HepG2 (cell line): ENCODE measurements at regions not wholly inside any gene's neighbourhood (a gene's known extent, or its start where the extent isn't known, plus 50 kb on each side); places are given as distances from the start of the nearest gene placed in this dataset.

ENCODE experiments used
- ATAC-seq: fragments of 200-7000 bp; cut with Tn5 transposase; 3 replicates; pipeline ENCODE4 v1.9.1; 2020; ENCODE audit warnings: mild to moderate bottlenecking, moderate library complexity
- BruUV-seq: library from RNA; stranded (reverse); fragments of 400-500 nt; replicated peaks from 2 replicates; lab custom pipeline; 2021; lab: Mats Ljungman, UMichigan
- CTCF ChIA-PET: fragments of 300-600 bp; formaldehyde crosslinking; extraction: SDS; loops from one replicate; lab custom pipeline; 2021; ENCODE audit warnings: low total read pairs, inconsistent platforms, low intra/inter-chr PET ratio; lab: Yijun Ruan, JAX
- POLR2A ChIA-PET: fragments of 350-600 bp; sonication (Branson Sonifier 250); formaldehyde crosslinking; loops from one replicate; lab custom pipeline; 2020; ENCODE audit warnings: antibody characterized with exemption, inconsistent platforms; lab: Yijun Ruan, JAX
- DNase-seq: peaks from one replicate; pipeline ENCODE4 v3.0.0-alpha.2; 2015; ENCODE audit warnings: low spot score
- FAIRE-seq: peaks from 3 replicates; lab custom pipeline; 2011; peaks lifted over from hg19 to GRCh38; lab: Jason Lieb, UNC
- H2AFZ ChIP-seq: one replicate; pipeline ENCODE4 v1.6.1; 2011; ENCODE audit warnings: low read length, inconsistent platforms
- H3K27ac ChIP-seq: fragments of 300-600 bp; 3 replicates; pipeline ENCODE4 v1.8.0; 2011; ENCODE audit warnings: mixed run types, mild to moderate bottlenecking, mixed read lengths, low read length, inconsistent platforms; ENCODE audit not compliant: insufficient read depth; ENCODE audit errors: extremely low read length
- H3K27me3 ChIP-seq, 2 experiments: fragments of 200-600 bp in 1 of 2; 2 replicates in 1 of 2; 3 replicates in 1 of 2; pipeline versions ENCODE4 v1.6.0 to v1.8.0; 2011; ENCODE audit warnings: low read length in 2 of 2, mild to moderate bottlenecking in 2 of 2, moderate library complexity in 2 of 2, inconsistent platforms in 1 of 2; ENCODE audit not compliant: insufficient read depth in 2 of 2, control insufficient read depth in 1 of 2
- H3K36me3 ChIP-seq, 2 experiments: fragments of 200-600 bp in 1 of 2; replicated peaks in 1 of 2; 2 replicates in 1 of 2; 3 replicates in 1 of 2; pipeline versions ENCODE4 v1.5.1 to v1.8.0; 2011; ENCODE audit warnings: low read length in 2 of 2, inconsistent platforms in 1 of 2; ENCODE audit not compliant: insufficient read depth in 2 of 2, control insufficient read depth in 1 of 2
- H3K4me1 ChIP-seq: 2 replicates; pipeline ENCODE4 v1.5.1; 2012; ENCODE audit warnings: low read length, inconsistent platforms; ENCODE audit not compliant: insufficient read depth
- H3K4me2 ChIP-seq: 2 replicates; pipeline ENCODE4 v1.6.0; 2011; ENCODE audit warnings: low read depth, low read length, inconsistent platforms
- H3K4me3 ChIP-seq, 3 experiments: fragments of 200-600 bp in 1 of 3; sonication (generic), shearing (Covaris generic) in 1 of 3; replicated peaks in 1 of 3; 2 replicates each; pipeline ENCODE4 v1.5.1; 2011 to 2016; ENCODE audit warnings: low read length in 3 of 3, inconsistent platforms in 2 of 3, low read depth in 2 of 3, mild to moderate bottlenecking in 2 of 3, control low read depth in 1 of 3, mixed read lengths in 1 of 3; ENCODE audit not compliant: insufficient read depth in 1 of 3
- H3K79me2 ChIP-seq: one replicate; pipeline ENCODE4 v1.6.1; 2011; ENCODE audit warnings: low read length, inconsistent platforms; ENCODE audit not compliant: insufficient read depth
- H3K9ac ChIP-seq: 2 replicates; pipeline ENCODE4 v1.6.0; 2011; ENCODE audit warnings: mild to moderate bottlenecking, low read depth, low read length, inconsistent platforms; ENCODE audit not compliant: insufficient read depth
- H3K9me3 ChIP-seq: 2 replicates; pipeline ENCODE4 v1.5.1; 2012; ENCODE audit warnings: mild to moderate bottlenecking, low read length
- H4K20me1 ChIP-seq: 2 replicates; pipeline ENCODE4 v1.6.0; 2011; ENCODE audit warnings: inconsistent platforms, mild to moderate bottlenecking, low read length, moderate library complexity; ENCODE audit not compliant: insufficient read depth
- DNMT1 ChIP-seq: sonication (generic); formaldehyde crosslinking; IDR thresholded peaks from 2 replicates; pipeline ENCODE4 v1.5.1; 2020; ENCODE audit warnings: mild to moderate bottlenecking, missing genetic modification reagents
- FOXA3 ChIP-seq: IDR thresholded peaks from 2 replicates; pipeline ENCODE4 v1.6.1; 2016; ENCODE audit warnings: missing genetic modification reagents, missing compliant biosample characterization
- GATAD2A ChIP-seq: IDR thresholded peaks from 2 replicates; pipeline ENCODE4 v1.6.1; 2016
- MED1 ChIP-seq: sonication (generic); formaldehyde crosslinking; IDR thresholded peaks from 2 replicates; pipeline ENCODE4 v1.4.0; 2020; ENCODE audit warnings: missing genetic modification reagents
- MTF2 ChIP-seq: sonication (generic); formaldehyde crosslinking; IDR thresholded peaks from 2 replicates; pipeline ENCODE4 v1.5.0; 2020; ENCODE audit warnings: missing genetic modification reagents, borderline replicate concordance
- PAX8 ChIP-seq: sonication (generic); formaldehyde crosslinking; IDR thresholded peaks from 2 replicates; pipeline ENCODE4 v1.8.0; 2022; ENCODE audit warnings: mild to moderate bottlenecking, missing genetic modification reagents, borderline replicate concordance
- POLR2A ChIP-seq, 2 experiments: IDR thresholded peaks; 2 replicates each; pipeline ENCODE4 v1.6.1; 2011; ENCODE audit warnings: low read depth in 2 of 2, low read length in 2 of 2, mild to moderate bottlenecking in 1 of 2, moderate library complexity in 1 of 2; ENCODE audit not compliant: insufficient read depth in 1 of 2
- SIN3B ChIP-seq: fragments of 150-350 bp; IDR thresholded peaks from 2 replicates; pipeline ENCODE4 v1.6.1; 2014; ENCODE audit warnings: low read length
- SKI ChIP-seq: fragments of 450-650 bp; IDR thresholded peaks from one replicate; pipeline ENCODE4 v1.6.1; 2018; ENCODE audit warnings: mild to moderate bottlenecking; ENCODE audit not compliant: partially characterized antibody
- TAF15 ChIP-seq: fragments of 200-400 bp; formaldehyde crosslinking; IDR thresholded peaks from one replicate; pipeline ENCODE4 v1.6.1; 2018; ENCODE audit warnings: mild to moderate bottlenecking, low read depth, low read length; ENCODE audit not compliant: poor library complexity, severe bottlenecking
- TOE1 ChIP-seq: sonication (generic); formaldehyde crosslinking; IDR thresholded peaks from 2 replicates; pipeline ENCODE4 v1.4.0; 2020; ENCODE audit warnings: mild to moderate bottlenecking, missing genetic modification reagents
- ZNF605 ChIP-seq: sonication (generic); formaldehyde crosslinking; IDR thresholded peaks from 2 replicates; pipeline ENCODE4 v1.8.0; 2022; ENCODE audit warnings: mild to moderate bottlenecking, missing genetic modification reagents
- ZNF720 ChIP-seq: sonication (generic); formaldehyde crosslinking; IDR thresholded peaks from 2 replicates; pipeline ENCODE4 v1.4.0; 2020; ENCODE audit warnings: missing genetic modification reagents
- WGBS: methylation state at CpG from one replicate; pipeline ENCODE4 v1.1.6; 2017; ENCODE audit warnings: low lambda C conversion rate; 5-methylcytosine and 5-hydroxymethylcytosine counted together
- in situ Hi-C: cut with HindIII; loops from 2 replicates; pipeline ENCODE4 v1.10.0; 2017; ENCODE audit warnings: low pct_unique_long_range_greater_than_20kb; ENCODE audit not compliant: extremely low pct_ligation_motif_present
- intact Hi-C: fragments of 100-400 bp; cut with micrococcal nuclease; formaldehyde crosslinking; loops from one replicate; pipeline ENCODE4 v1.10.0; 2022; ENCODE audit not compliant: unreplicated experiment
- TF ChIP-seq, protein P1 (sequence below): sonication (generic); formaldehyde crosslinking; IDR thresholded peaks from 2 replicates; pipeline ENCODE4 v1.4.0; 2020; ENCODE audit warnings: missing genetic modification reagents, mild to moderate bottlenecking, borderline replicate concordance
- TF ChIP-seq, protein P2 (sequence below): sonication (generic); formaldehyde crosslinking; IDR thresholded peaks from 2 replicates; pipeline ENCODE4 v1.5.1; 2020; ENCODE audit warnings: missing genetic modification reagents, mild to moderate bottlenecking, borderline replicate concordance
- TF ChIP-seq, protein P3 (sequence below): sonication (generic); formaldehyde crosslinking; conservative IDR thresholded peaks from 2 replicates; pipeline ENCODE4 v1.4.0; 2020; ENCODE audit warnings: missing genetic modification reagents
- TF ChIP-seq, protein P4 (sequence below): sonication (generic); formaldehyde crosslinking; IDR thresholded peaks from 2 replicates; pipeline ENCODE4 v1.4.0; 2020; ENCODE audit warnings: missing genetic modification reagents, borderline replicate concordance

DNA sequence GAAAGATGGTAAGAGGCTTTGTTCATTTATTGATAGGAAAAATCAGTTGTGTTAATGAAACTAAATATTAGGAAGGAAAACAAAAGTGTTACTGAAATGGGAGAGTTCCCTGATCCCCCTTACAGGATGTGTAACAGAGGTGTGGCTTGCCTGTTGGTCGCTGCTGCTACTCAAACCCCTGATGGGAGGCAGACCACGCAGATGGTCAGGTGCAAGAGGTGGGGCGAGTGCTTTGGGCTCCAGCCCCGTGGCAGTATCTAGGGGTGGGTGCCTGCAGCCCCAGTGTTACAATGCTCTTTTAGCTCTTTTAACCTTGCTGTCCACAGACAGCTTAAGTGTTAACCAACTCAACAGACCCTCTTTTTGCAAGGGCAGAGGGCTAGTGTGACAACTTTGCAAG, 319.6 kb upstream of the DCN start:
- 0% methylated on average over 1 of the region's 4 CpGs for whole genome bisulfite sequencing
- CTCF ChIA-PET, result no interaction called here
- no peak overlapping the region for H3K27ac ChIP-seq
- FAIRE-seq (no peak), ATAC-seq (no peak), DNase-seq (no peak)
- H3K4me1 ChIP-seq, result no peaks in the 10 kb centered on the region
- no peaks in the 10 kb centered on the region for H3K27me3 ChIP-seq
- H4K20me1 ChIP-seq, result no peaks in the 10 kb centered on the region
- no peaks in the 10 kb centered on the region for H3K79me2 ChIP-seq
- H3K4me2 ChIP-seq, result no peak overlapping the region
- no TSS peak for BruUV-seq
- intact Hi-C loops (no loop called here), in situ Hi-C loops (no loop called here)
- no peak overlapping the region for H2AFZ ChIP-seq
- H3K36me3 ChIP-seq, result no peaks in the 10 kb centered on the region
- H3K9me3 ChIP-seq, result no peaks in the 10 kb centered on the region
- no peak overlapping the region for H3K4me3 ChIP-seq
- H3K9ac ChIP-seq, result no peak overlapping the region
- POLR2A ChIA-PET, result no interaction called here
- TF ChIP-seq TOE1 (no peak), ZNF720 (no peak), SKI (no peak), PAX8 (CRISPR knock-in tag) (no peak), DNMT1 (CRISPR knock-in tag) (no peak), MTF2 (CRISPR knock-in tag) (no peak), FOXA3 (no peak), SIN3B (no peak), ZNF605 (no peak), POLR2A (IDR thresholded peaks at IDR 0.05; ENCODE audit: insufficient read depth in 1 of 2, low read depth in 2 of 2, low read length in 2 of 2) (no peak), GATAD2A (CRISPR knock-in tag) (no peak), MED1 (CRISPR knock-in tag) (no peak), TAF15 (no peak)
- TF ChIP-seq, protein P1, sequence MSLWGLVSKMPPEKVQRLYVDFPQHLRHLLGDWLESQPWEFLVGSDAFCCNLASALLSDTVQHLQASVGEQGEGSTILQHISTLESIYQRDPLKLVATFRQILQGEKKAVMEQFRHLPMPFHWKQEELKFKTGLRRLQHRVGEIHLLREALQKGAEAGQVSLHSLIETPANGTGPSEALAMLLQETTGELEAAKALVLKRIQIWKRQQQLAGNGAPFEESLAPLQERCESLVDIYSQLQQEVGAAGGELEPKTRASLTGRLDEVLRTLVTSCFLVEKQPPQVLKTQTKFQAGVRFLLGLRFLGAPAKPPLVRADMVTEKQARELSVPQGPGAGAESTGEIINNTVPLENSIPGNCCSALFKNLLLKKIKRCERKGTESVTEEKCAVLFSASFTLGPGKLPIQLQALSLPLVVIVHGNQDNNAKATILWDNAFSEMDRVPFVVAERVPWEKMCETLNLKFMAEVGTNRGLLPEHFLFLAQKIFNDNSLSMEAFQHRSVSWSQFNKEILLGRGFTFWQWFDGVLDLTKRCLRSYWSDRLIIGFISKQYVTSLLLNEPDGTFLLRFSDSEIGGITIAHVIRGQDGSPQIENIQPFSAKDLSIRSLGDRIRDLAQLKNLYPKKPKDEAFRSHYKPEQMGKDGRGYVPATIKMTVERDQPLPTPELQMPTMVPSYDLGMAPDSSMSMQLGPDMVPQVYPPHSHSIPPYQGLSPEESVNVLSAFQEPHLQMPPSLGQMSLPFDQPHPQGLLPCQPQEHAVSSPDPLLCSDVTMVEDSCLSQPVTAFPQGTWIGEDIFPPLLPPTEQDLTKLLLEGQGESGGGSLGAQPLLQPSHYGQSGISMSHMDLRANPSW (CRISPR knock-in tag), result no peak
- TF ChIP-seq, protein P2, sequence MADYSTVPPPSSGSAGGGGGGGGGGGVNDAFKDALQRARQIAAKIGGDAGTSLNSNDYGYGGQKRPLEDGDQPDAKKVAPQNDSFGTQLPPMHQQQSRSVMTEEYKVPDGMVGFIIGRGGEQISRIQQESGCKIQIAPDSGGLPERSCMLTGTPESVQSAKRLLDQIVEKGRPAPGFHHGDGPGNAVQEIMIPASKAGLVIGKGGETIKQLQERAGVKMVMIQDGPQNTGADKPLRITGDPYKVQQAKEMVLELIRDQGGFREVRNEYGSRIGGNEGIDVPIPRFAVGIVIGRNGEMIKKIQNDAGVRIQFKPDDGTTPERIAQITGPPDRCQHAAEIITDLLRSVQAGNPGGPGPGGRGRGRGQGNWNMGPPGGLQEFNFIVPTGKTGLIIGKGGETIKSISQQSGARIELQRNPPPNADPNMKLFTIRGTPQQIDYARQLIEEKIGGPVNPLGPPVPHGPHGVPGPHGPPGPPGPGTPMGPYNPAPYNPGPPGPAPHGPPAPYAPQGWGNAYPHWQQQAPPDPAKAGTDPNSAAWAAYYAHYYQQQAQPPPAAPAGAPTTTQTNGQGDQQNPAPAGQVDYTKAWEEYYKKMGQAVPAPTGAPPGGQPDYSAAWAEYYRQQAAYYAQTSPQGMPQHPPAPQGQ (CRISPR knock-in tag), result no peak
- TF ChIP-seq, protein P3, sequence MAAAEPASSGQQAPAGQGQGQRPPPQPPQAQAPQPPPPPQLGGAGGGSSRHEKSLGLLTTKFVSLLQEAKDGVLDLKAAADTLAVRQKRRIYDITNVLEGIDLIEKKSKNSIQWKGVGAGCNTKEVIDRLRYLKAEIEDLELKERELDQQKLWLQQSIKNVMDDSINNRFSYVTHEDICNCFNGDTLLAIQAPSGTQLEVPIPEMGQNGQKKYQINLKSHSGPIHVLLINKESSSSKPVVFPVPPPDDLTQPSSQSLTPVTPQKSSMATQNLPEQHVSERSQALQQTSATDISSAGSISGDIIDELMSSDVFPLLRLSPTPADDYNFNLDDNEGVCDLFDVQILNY (CRISPR knock-in tag), result no peak
- TF ChIP-seq, protein P4, sequence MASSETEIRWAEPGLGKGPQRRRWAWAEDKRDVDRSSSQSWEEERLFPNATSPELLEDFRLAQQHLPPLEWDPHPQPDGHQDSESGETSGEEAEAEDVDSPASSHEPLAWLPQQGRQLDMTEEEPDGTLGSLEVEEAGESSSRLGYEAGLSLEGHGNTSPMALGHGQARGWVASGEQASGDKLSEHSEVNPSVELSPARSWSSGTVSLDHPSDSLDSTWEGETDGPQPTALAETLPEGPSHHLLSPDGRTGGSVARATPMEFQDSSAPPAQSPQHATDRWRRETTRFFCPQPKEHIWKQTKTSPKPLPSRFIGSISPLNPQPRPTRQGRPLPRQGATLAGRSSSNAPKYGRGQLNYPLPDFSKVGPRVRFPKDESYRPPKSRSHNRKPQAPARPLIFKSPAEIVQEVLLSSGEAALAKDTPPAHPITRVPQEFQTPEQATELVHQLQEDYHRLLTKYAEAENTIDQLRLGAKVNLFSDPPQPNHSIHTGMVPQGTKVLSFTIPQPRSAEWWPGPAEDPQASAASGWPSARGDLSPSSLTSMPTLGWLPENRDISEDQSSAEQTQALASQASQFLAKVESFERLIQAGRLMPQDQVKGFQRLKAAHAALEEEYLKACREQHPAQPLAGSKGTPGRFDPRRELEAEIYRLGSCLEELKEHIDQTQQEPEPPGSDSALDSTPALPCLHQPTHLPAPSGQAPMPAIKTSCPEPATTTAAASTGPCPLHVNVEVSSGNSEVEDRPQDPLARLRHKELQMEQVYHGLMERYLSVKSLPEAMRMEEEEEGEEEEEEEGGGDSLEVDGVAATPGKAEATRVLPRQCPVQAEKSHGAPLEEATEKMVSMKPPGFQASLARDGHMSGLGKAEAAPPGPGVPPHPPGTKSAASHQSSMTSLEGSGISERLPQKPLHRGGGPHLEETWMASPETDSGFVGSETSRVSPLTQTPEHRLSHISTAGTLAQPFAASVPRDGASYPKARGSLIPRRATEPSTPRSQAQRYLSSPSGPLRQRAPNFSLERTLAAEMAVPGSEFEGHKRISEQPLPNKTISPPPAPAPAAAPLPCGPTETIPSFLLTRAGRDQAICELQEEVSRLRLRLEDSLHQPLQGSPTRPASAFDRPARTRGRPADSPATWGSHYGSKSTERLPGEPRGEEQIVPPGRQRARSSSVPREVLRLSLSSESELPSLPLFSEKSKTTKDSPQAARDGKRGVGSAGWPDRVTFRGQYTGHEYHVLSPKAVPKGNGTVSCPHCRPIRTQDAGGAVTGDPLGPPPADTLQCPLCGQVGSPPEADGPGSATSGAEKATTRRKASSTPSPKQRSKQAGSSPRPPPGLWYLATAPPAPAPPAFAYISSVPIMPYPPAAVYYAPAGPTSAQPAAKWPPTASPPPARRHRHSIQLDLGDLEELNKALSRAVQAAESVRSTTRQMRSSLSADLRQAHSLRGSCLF, result no peak
